Uterus (tissue), 3 donors: ENCODE measurements at regions not wholly inside any gene's neighbourhood (a gene's known extent, or its start where the extent isn't known, plus 50 kb on each side); places are given as distances from the start of the nearest gene placed in this dataset.

Experiments used
- DNase-seq, 2 donors: peaks; one replicate each; pipeline ENCODE4 v3.0.0-alpha.2; 2019 to 2020
- H3K27ac ChIP-seq, 2 donors: fragments of 200-600 bp; sonication (generic); 1 replicate in 1 of 2; 2 replicates in 1 of 2; pipeline ENCODE4 v1.5.1; 2016 to 2018
- H3K27me3 ChIP-seq, 2 donors: fragments of 200-600 bp; sonication (generic); one replicate each; pipeline ENCODE4 v1.5.1; 2018 to 2019; ENCODE audit warnings: control low read depth in 1 of 2
- H3K36me3 ChIP-seq, 2 donors: fragments of 200-600 bp; sonication (generic); one replicate each; pipeline ENCODE4 v1.5.1; 2019; ENCODE audit warnings: control low read depth in 1 of 2
- H3K4me1 ChIP-seq, 2 donors: fragments of 200-600 bp; sonication (generic); one replicate each; pipeline ENCODE4 v1.5.1; 2018 to 2019; ENCODE audit warnings: control low read depth in 1 of 2
- H3K4me3 ChIP-seq, 2 donors: fragments of 200-600 bp; sonication (generic); 1 replicate in 1 of 2; 2 replicates in 1 of 2; pipeline ENCODE4 v1.5.1; 2018 to 2019; ENCODE audit warnings: mild to moderate bottlenecking in 1 of 2
- H3K9me3 ChIP-seq, 2 donors: fragments of 200-600 bp; sonication (generic); one replicate each; pipeline ENCODE4 v1.5.1; 2019; ENCODE audit warnings: control low read depth in 1 of 2
- CTCF ChIP-seq, 4 experiments: fragments of 200-600 bp in 2 of 4; fragments of 450-650 bp in 2 of 4; sonication (generic) in 2 of 4; IDR thresholded peaks; one replicate each; pipeline ENCODE4 v1.5.1; 2016 to 2019; ENCODE audit warnings: antibody characterized with exemption in 4 of 4, mild to moderate bottlenecking in 2 of 4, moderate library complexity in 1 of 4
- POLR2A ChIP-seq, 2 donors: fragments of 450-650 bp; IDR thresholded peaks; one replicate each; pipeline ENCODE4 v1.6.1; 2016; ENCODE audit warnings: antibody characterized with exemption in 2 of 2, mild to moderate bottlenecking in 1 of 2, moderate library complexity in 1 of 2
- intact Hi-C: fragments of 100-400 bp; cut with DNase I; formaldehyde crosslinking; loops from one replicate; pipeline ENCODE4 v1.15.1; 2023; ENCODE audit warnings: low total_unique reads
- donor health status: DM: yes; HTN: yes; CAD: no.

DNA sequence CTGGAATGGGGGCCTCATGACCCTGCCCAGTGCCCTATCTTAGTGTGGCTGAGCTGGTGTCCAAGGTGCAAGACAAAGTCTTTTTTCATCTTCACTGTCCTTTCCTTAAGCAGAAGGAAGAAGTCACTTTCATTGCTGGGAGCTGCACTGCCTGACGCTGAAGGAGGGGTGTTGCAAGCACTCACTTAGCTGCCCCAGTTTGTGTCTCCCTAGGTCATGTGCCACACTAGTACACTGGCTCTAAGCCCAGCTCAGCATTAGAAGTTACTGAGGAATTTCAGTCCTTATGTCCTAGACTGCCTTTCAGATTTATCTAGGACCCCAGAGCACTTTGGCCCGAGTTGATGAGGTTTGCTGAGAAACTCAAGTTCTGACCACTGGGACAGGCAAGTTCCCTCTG lies 952.0 kb upstream of the USP15 start:
- intact Hi-C loops, result no loop called here
- H3K27ac ChIP-seq, result no peak overlapping the region
- H3K9me3 ChIP-seq, result no peaks in the 10 kb centered on the region

GRCh38 chr12:61311413-61311812 lies 948.8 kb upstream of the USP15 start:
- no peak overlapping the region for H3K4me3 ChIP-seq
- no peaks in the 10 kb centered on the region for H3K27me3 ChIP-seq
- H3K36me3 ChIP-seq, result no peaks in the 10 kb centered on the region
- intact Hi-C loops, result no loop called here
- H3K27ac ChIP-seq, result no peak overlapping the region
- peaks cover 0 to 3% of the 10 kb centered on the region in 2 donors for H3K9me3 ChIP-seq
- H3K4me1 ChIP-seq, result no peaks in the 10 kb centered on the region
- no peak for DNase-seq
- TF ChIP-seq POLR2A (IDR thresholded peaks at IDR 0.05), result no peak
- no peak for TF ChIP-seq CTCF (IDR thresholded peaks at IDR 0.05)

More for the DNA sequence above, 952.0 kb upstream of the USP15 start:
- Histone ChIP-seq H3K4me3 (no peak overlapping the region), H3K36me3 (peaks cover 0 to 3% of the 10 kb centered on the region in 2 donors), H3K27me3 (no peaks in the 10 kb centered on the region), H3K4me1 (no peaks in the 10 kb centered on the region)
- no peak for DNase-seq
- TF ChIP-seq CTCF (IDR thresholded peaks at IDR 0.05) (no peak), POLR2A (IDR thresholded peaks at IDR 0.05) (no peak)

DNA sequence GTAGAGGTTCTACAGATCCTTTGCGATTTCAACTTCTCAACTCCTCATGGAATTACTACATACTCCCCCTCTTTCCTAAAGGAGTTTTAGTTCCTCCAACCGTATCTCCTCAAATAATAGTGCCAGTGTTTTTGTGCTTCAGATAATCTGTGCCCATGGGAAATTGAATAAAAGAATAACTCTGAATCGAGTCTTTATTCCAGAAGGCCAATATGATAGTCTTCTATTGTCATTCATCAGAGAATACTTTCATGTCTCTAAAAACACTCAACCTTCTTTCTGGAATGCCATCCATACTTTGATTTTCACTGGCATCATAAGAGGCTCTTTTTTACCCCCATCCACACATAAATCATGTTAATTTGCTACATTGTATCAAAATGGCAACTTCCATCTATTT lies 911.3 kb upstream of the USP15 start:
- Histone ChIP-seq H3K4me3 (no peak overlapping the region), H3K36me3 (no peaks in the 10 kb centered on the region), H3K27ac (no peak overlapping the region), H3K4me1 (no peaks in the 10 kb centered on the region), H3K27me3 (no peaks in the 10 kb centered on the region), H3K9me3 (no peaks in the 10 kb centered on the region)
- intact Hi-C loops, result no loop called here
- no peak for DNase-seq
- no peak for TF ChIP-seq POLR2A (IDR thresholded peaks at IDR 0.05)
- TF ChIP-seq CTCF (IDR thresholded peaks at IDR 0.05), result no peak

DNA sequence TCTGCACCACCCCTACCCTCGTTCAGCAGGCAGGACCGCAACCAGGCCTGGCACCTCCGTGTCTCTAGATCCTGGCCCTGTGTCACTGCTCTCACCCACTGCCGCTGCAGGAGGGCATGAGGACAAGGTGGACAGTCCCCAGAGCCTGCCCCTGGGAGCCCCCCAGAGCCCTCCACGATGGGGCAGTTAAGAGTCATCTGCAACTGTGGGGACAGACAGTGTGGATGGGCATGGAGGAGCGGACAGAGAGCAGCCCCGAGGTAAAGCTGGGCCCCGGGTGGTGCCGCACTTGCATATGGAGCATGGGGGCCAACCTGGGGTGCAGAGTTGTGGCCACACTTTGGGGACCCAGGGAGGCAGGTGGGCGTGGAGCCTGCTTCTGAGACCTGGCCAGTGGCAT lies 905.1 kb upstream of the USP15 start:
- H3K4me3 ChIP-seq, result no peak overlapping the region
- no peaks in the 10 kb centered on the region for H3K9me3 ChIP-seq
- no peak for DNase-seq
- H3K36me3 ChIP-seq, result no peaks in the 10 kb centered on the region
- H3K27ac ChIP-seq, result no peak overlapping the region
- H3K27me3 ChIP-seq, result no peaks in the 10 kb centered on the region
- H3K4me1 ChIP-seq, result no peaks in the 10 kb centered on the region
- intact Hi-C loops, result no loop called here
- TF ChIP-seq POLR2A (IDR thresholded peaks at IDR 0.05) (no peak), CTCF (IDR thresholded peaks at IDR 0.05) (no peak)

DNA sequence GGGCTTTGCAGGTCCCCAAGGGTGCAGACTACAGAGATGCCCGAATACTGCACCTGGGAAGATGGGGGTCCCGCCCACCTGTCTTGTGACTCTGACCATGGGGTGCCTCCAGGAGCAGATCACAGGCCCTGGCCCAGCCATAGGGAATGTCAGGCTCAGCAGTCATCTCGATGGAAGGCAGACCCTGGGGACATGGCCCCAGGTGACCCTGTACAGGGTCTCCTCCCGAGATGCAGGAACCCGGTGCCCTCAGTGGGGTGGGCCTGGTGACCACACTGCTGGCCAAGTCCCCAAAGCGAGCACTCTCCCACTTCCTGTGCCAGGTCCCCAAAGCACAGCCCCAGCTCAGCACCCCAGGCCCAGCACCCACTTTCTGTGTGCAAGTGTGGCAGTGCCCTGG lies 903.7 kb upstream of the USP15 start:
- Histone ChIP-seq H3K4me1 (no peaks in the 10 kb centered on the region), H3K4me3 (no peak overlapping the region), H3K27me3 (no peaks in the 10 kb centered on the region), H3K27ac (no peak overlapping the region), H3K36me3 (no peaks in the 10 kb centered on the region), H3K9me3 (no peaks in the 10 kb centered on the region)
- DNase-seq, result no peak
- TF ChIP-seq POLR2A (IDR thresholded peaks at IDR 0.05), result no peak
- TF ChIP-seq CTCF (IDR thresholded peaks at IDR 0.05), result no peak
- intact Hi-C loops, result no loop called here
